Spleen (tissue), 7 donors: ENCODE measurements at regions not wholly inside any gene's neighbourhood (a gene's known extent, or its start where the extent isn't known, plus 50 kb on each side); places are given as distances from the start of the nearest gene placed in this dataset.

Experiments used
- POLR2A ChIP-seq, 3 donors: fragments of 450-650 bp; IDR thresholded peaks; one replicate each; pipeline ENCODE4 v1.5.1; 2017; ENCODE audit warnings: antibody characterized with exemption in 3 of 3, mild to moderate bottlenecking in 1 of 3
- TF ChIP-seq, protein P1 (sequence below), 11 experiments: fragments of 200-600 bp in 7 of 11; fragments of 450-650 bp in 4 of 11; sonication (generic) in 4 of 11; IDR thresholded peaks in 8 of 11; conservative IDR thresholded peaks in 3 of 11; 1 replicate in 7 of 11; 2 replicates in 4 of 11; pipeline versions ENCODE4 v1.4.0 to v1.8.0; 2016 to 2021; ENCODE audit warnings: antibody characterized with exemption in 11 of 11, inconsistent platforms in 4 of 11, mild to moderate bottlenecking in 1 of 11
- donor health status: DM: no; HTN: no; CAD: no; lungs with moderate emphysema.
- donor health status: DM: no; HTN: no; CAD: no.
- donor health status: DM: no; HTN: no; CAD: no.

- TF ChIP-seq, protein P1, sequence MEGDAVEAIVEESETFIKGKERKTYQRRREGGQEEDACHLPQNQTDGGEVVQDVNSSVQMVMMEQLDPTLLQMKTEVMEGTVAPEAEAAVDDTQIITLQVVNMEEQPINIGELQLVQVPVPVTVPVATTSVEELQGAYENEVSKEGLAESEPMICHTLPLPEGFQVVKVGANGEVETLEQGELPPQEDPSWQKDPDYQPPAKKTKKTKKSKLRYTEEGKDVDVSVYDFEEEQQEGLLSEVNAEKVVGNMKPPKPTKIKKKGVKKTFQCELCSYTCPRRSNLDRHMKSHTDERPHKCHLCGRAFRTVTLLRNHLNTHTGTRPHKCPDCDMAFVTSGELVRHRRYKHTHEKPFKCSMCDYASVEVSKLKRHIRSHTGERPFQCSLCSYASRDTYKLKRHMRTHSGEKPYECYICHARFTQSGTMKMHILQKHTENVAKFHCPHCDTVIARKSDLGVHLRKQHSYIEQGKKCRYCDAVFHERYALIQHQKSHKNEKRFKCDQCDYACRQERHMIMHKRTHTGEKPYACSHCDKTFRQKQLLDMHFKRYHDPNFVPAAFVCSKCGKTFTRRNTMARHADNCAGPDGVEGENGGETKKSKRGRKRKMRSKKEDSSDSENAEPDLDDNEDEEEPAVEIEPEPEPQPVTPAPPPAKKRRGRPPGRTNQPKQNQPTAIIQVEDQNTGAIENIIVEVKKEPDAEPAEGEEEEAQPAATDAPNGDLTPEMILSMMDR (IDR thresholded peaks at IDR 0.05 in 8 of 11, conservative IDR thresholded peaks at IDR 0.05 in 3 of 11), result no peak
- no peak for TF ChIP-seq POLR2A (IDR thresholded peaks at IDR 0.05)
These were observed 69.5 kb upstream of the TDRD3 start for GRCh38 chr13:60327511-60327910.
